IgD-negative memory B cell (primary cell): ENCODE measurements at regions not wholly inside any gene's neighbourhood (a gene's known extent, or its start where the extent isn't known, plus 50 kb on each side); places are given as distances from the start of the nearest gene placed in this dataset.

ENCODE experiments used
- H3K27ac Mint-ChIP-seq, 3 donors: one replicate each; pipeline ENCODE4 v1.8.0; 2020 to 2022; ENCODE audit warnings: mild to moderate bottlenecking in 3 of 3, mixed read lengths in 3 of 3, moderate library complexity in 1 of 3
- H3K27me3 Mint-ChIP-seq: one replicate; pipeline ENCODE4 v1.8.0; 2021; ENCODE audit warnings: mixed read lengths
- H3K36me3 Mint-ChIP-seq: one replicate; pipeline ENCODE4 v1.8.0; 2020; ENCODE audit warnings: mild to moderate bottlenecking, mixed read lengths
- H3K4me1 Mint-ChIP-seq, 3 donors: one replicate each; pipeline ENCODE4 v1.8.0; 2020 to 2022; ENCODE audit warnings: mixed read lengths in 3 of 3, mild to moderate bottlenecking in 1 of 3
- H3K4me3 Mint-ChIP-seq, 4 donors: one replicate each; pipeline ENCODE4 v1.8.0; 2020 to 2022; ENCODE audit warnings: mild to moderate bottlenecking in 4 of 4, mixed read lengths in 4 of 4, moderate library complexity in 3 of 4
- H3K9me3 Mint-ChIP-seq, 3 donors: one replicate each; pipeline ENCODE4 v1.8.0; 2020 to 2021; ENCODE audit warnings: mixed read lengths in 3 of 3, mild to moderate bottlenecking in 1 of 3

GRCh38 chr5:51449026-51449425 lies 65.8 kb downstream of the ISL1 start:
- Mint-ChIP-seq H3K4me3 (no peak overlapping the region), H3K4me1 (no peaks in the 10 kb centered on the region), H3K36me3 (no peaks in the 10 kb centered on the region), H3K27ac (no peak overlapping the region), H3K9me3 (peaks cover 0 to 9% (median 1%) of the 10 kb centered on the region in 3 donors), H3K27me3 (no peaks in the 10 kb centered on the region)

- Mint-ChIP-seq H3K4me3 (no peak overlapping the region), H3K27me3 (no peaks in the 10 kb centered on the region), H3K4me1 (no peaks in the 10 kb centered on the region), H3K36me3 (no peaks in the 10 kb centered on the region), H3K27ac (no peak overlapping the region), H3K9me3 (peaks cover 0 to 5% (median 0%) of the 10 kb centered on the region in 3 donors)
Measured at GRCh38 chr5:51452562-51452961, 69.3 kb downstream of the ISL1 start.

GRCh38 chr5:51465165-51465564 lies 81.9 kb downstream of the ISL1 start:
- Mint-ChIP-seq H3K4me1 (no peaks in the 10 kb centered on the region), H3K27me3 (no peaks in the 10 kb centered on the region), H3K27ac (no peak overlapping the region), H3K36me3 (no peaks in the 10 kb centered on the region), H3K4me3 (no peak overlapping the region), H3K9me3 (peaks cover 0 to 4% (median 0%) of the 10 kb centered on the region in 3 donors)

- peaks cover 0 to 1% (median 0%) of the 10 kb centered on the region in 3 donors for H3K9me3 Mint-ChIP-seq
- H3K4me1 Mint-ChIP-seq: no peaks in the 10 kb centered on the region
- no peaks in the 10 kb centered on the region for H3K27me3 Mint-ChIP-seq
- no peaks in the 10 kb centered on the region for H3K36me3 Mint-ChIP-seq
- no peak overlapping the region for H3K4me3 Mint-ChIP-seq
- H3K27ac Mint-ChIP-seq: no peak overlapping the region
Measured at GRCh38 chr5:51466214-51466613, 83.0 kb downstream of the ISL1 start.

- H3K36me3 Mint-ChIP-seq: no peaks in the 10 kb centered on the region
- H3K4me3 Mint-ChIP-seq: no peak overlapping the region
- H3K4me1 Mint-ChIP-seq: no peaks in the 10 kb centered on the region
- no peak overlapping the region for H3K27ac Mint-ChIP-seq
- H3K27me3 Mint-ChIP-seq: no peaks in the 10 kb centered on the region
- peaks cover 0 to 2% (median 1%) of the 10 kb centered on the region in 3 donors for H3K9me3 Mint-ChIP-seq
Measured at GRCh38 chr5:51468196-51468595, 84.9 kb downstream of the ISL1 start.

- Mint-ChIP-seq H3K9me3 (peaks cover 1 to 7% (median 2%) of the 10 kb centered on the region in 3 donors), H3K27me3 (no peaks in the 10 kb centered on the region), H3K27ac (no peak overlapping the region), H3K4me1 (no peaks in the 10 kb centered on the region), H3K4me3 (no peak overlapping the region), H3K36me3 (no peaks in the 10 kb centered on the region)
Measured at GRCh38 chr5:51471630-51472029, 88.4 kb downstream of the ISL1 start.

GRCh38 chr5:51472472-51472871 lies 89.2 kb downstream of the ISL1 start:
- no peak overlapping the region for H3K4me3 Mint-ChIP-seq
- H3K36me3 Mint-ChIP-seq: no peaks in the 10 kb centered on the region
- no peaks in the 10 kb centered on the region for H3K4me1 Mint-ChIP-seq
- no peak overlapping the region for H3K27ac Mint-ChIP-seq
- peaks cover 1 to 7% (median 2%) of the 10 kb centered on the region in 3 donors for H3K9me3 Mint-ChIP-seq
- no peaks in the 10 kb centered on the region for H3K27me3 Mint-ChIP-seq

GRCh38 chr5:51475628-51476027 lies 92.4 kb downstream of the ISL1 start:
- Mint-ChIP-seq H3K9me3 (peaks cover 0 to 7% (median 2%) of the 10 kb centered on the region in 3 donors), H3K27ac (no peak overlapping the region), H3K4me1 (no peaks in the 10 kb centered on the region), H3K36me3 (no peaks in the 10 kb centered on the region), H3K27me3 (no peaks in the 10 kb centered on the region), H3K4me3 (no peak overlapping the region)

GRCh38 chr5:51476431-51476830 lies 93.2 kb downstream of the ISL1 start:
- Mint-ChIP-seq H3K27ac (no peak overlapping the region), H3K4me3 (no peak overlapping the region), H3K27me3 (no peaks in the 10 kb centered on the region)

GRCh38 chr5:51479840-51480239 lies 96.6 kb downstream of the ISL1 start:
- Mint-ChIP-seq H3K36me3 (no peaks in the 10 kb centered on the region), H3K27me3 (no peaks in the 10 kb centered on the region), H3K9me3 (peaks cover 2 to 18% (median 6%) of the 10 kb centered on the region in 3 donors), H3K27ac (no peak overlapping the region), H3K4me3 (no peak overlapping the region), H3K4me1 (no peaks in the 10 kb centered on the region)

More at GRCh38 chr5:51476431-51476830, 93.2 kb downstream of the ISL1 start:
- Mint-ChIP-seq H3K36me3 (no peaks in the 10 kb centered on the region), H3K4me1 (no peaks in the 10 kb centered on the region), H3K9me3 (peaks cover 2 to 11% (median 2%) of the 10 kb centered on the region in 3 donors)

GRCh38 chr5:51484326-51484725 lies 101.1 kb downstream of the ISL1 start:
- Mint-ChIP-seq H3K4me3 (no peak overlapping the region), H3K4me1 (no peaks in the 10 kb centered on the region), H3K9me3 (peaks cover 4 to 15% (median 6%) of the 10 kb centered on the region in 3 donors), H3K36me3 (no peaks in the 10 kb centered on the region), H3K27me3 (no peaks in the 10 kb centered on the region), H3K27ac (no peak overlapping the region)

GRCh38 chr5:51486158-51486557 lies 102.9 kb downstream of the ISL1 start:
- Mint-ChIP-seq H3K4me3 (no peak overlapping the region), H3K27me3 (no peaks in the 10 kb centered on the region)

GRCh38 chr5:51487952-51488351 lies 104.7 kb downstream of the ISL1 start:
- Mint-ChIP-seq H3K4me3 (no peak overlapping the region), H3K27ac (no peak overlapping the region), H3K4me1 (no peaks in the 10 kb centered on the region), H3K27me3 (no peaks in the 10 kb centered on the region), H3K9me3 (peaks cover 5 to 14% (median 7%) of the 10 kb centered on the region in 3 donors), H3K36me3 (no peaks in the 10 kb centered on the region)

More at GRCh38 chr5:51486158-51486557, 102.9 kb downstream of the ISL1 start:
- Mint-ChIP-seq H3K27ac (no peak overlapping the region), H3K9me3 (peaks cover 4 to 17% (median 8%) of the 10 kb centered on the region in 3 donors), H3K4me1 (no peaks in the 10 kb centered on the region), H3K36me3 (no peaks in the 10 kb centered on the region)

GRCh38 chr5:51488803-51489642 lies 105.8 kb downstream of the ISL1 start:
- no peak overlapping the region for H3K4me3 Mint-ChIP-seq
- H3K4me1 Mint-ChIP-seq: no peaks in the 10 kb centered on the region
- H3K36me3 Mint-ChIP-seq: no peaks in the 10 kb centered on the region
- H3K9me3 Mint-ChIP-seq: peaks cover 5 to 7% (median 6%) of the 10 kb centered on the region in 3 donors
- H3K27ac Mint-ChIP-seq: no peak overlapping the region
- no peaks in the 10 kb centered on the region for H3K27me3 Mint-ChIP-seq

GRCh38 chr5:51494821-51495220 lies 111.6 kb downstream of the ISL1 start:
- Mint-ChIP-seq H3K4me1 (no peaks in the 10 kb centered on the region), H3K27ac (no peak overlapping the region), H3K36me3 (no peaks in the 10 kb centered on the region), H3K4me3 (no peak overlapping the region), H3K27me3 (no peaks in the 10 kb centered on the region), H3K9me3 (peaks cover 1 to 9% (median 3%) of the 10 kb centered on the region in 3 donors)

GRCh38 chr5:51495672-51496071 lies 112.4 kb downstream of the ISL1 start:
- H3K27ac Mint-ChIP-seq: no peak overlapping the region
- H3K4me3 Mint-ChIP-seq: no peak overlapping the region
- no peaks in the 10 kb centered on the region for H3K4me1 Mint-ChIP-seq
- no peaks in the 10 kb centered on the region for H3K27me3 Mint-ChIP-seq
- H3K9me3 Mint-ChIP-seq: peaks cover 1 to 9% (median 3%) of the 10 kb centered on the region in 3 donors
- no peaks in the 10 kb centered on the region for H3K36me3 Mint-ChIP-seq
